OCI-LY3 (cell line): ENCODE measurements at regions not wholly inside any gene's neighbourhood (a gene's known extent, or its start where the extent isn't known, plus 50 kb on each side); places are given as distances from the start of the nearest gene placed in this dataset.

ENCODE experiments used
- EZH2phosphoT487 ChIP-seq: fragments of 200-600 bp; shearing (Covaris generic); IDR thresholded peaks from 2 replicates; pipeline ENCODE4 v1.6.1; 2018; ENCODE audit warnings: antibody characterized with exemption, mixed run types, low read depth
- TF ChIP-seq, protein P1 (sequence below): fragments of 200-600, 300-600 bp; sonication (generic); IDR thresholded peaks from 2 replicates; pipeline ENCODE4 v1.5.1; 2014; ENCODE audit warnings: antibody characterized with exemption, low read length, low read depth

DNA sequence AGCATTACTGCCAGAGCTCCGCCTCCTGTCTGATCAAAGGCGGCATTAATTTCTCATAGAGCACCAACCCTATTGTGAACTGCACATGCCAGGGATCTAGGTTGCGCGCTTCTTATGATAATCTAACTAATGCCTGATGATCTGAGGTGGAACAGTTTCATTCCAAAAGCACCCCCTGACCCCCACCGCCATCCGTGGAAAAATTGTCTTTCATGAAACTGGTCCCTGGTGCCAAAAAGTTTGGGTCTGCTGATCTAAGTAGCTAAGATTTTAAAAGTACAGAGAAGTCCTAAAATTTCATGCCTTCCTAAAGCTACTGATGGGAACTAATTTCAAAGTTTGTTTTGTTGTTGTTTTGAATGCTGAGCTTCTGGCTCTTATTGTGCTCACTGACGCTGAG, 281.6 kb downstream of the PRL start:
- no peak for TF ChIP-seq EZH2phosphoT487
- TF ChIP-seq, protein P1, sequence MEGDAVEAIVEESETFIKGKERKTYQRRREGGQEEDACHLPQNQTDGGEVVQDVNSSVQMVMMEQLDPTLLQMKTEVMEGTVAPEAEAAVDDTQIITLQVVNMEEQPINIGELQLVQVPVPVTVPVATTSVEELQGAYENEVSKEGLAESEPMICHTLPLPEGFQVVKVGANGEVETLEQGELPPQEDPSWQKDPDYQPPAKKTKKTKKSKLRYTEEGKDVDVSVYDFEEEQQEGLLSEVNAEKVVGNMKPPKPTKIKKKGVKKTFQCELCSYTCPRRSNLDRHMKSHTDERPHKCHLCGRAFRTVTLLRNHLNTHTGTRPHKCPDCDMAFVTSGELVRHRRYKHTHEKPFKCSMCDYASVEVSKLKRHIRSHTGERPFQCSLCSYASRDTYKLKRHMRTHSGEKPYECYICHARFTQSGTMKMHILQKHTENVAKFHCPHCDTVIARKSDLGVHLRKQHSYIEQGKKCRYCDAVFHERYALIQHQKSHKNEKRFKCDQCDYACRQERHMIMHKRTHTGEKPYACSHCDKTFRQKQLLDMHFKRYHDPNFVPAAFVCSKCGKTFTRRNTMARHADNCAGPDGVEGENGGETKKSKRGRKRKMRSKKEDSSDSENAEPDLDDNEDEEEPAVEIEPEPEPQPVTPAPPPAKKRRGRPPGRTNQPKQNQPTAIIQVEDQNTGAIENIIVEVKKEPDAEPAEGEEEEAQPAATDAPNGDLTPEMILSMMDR = no peak
